A549 (cell line): ENCODE measurements at regions not wholly inside any gene's neighbourhood (a gene's known extent, or its start where the extent isn't known, plus 50 kb on each side); places are given as distances from the start of the nearest gene placed in this dataset.

Experiments
- CTCF ChIP-seq: fragments of >200 bp; sonication (Bioruptor Twin); formaldehyde crosslinking; IDR thresholded peaks from 3 replicates; pipeline ENCODE4 v1.5.1; 2016
- EP300 ChIP-seq, 2 experiments: fragments of >200 bp; sonication (Bioruptor Twin); formaldehyde crosslinking; IDR thresholded peaks; 2 replicates in 1 of 2; 3 replicates in 1 of 2; pipeline ENCODE4 v1.6.1; 2016 to 2017
- HMGXB4 ChIP-seq: fragments of 250-450 bp; sonication (Bioruptor Pico); IDR thresholded peaks from 2 replicates; pipeline ENCODE4 v1.5.0; 2021; ENCODE audit warnings: mild to moderate bottlenecking, moderate library complexity, borderline replicate concordance
- HOXB5 ChIP-seq: fragments of 250-450 bp; sonication (Bioruptor Pico); IDR thresholded peaks from 2 replicates; pipeline ENCODE4 v1.5.0; 2020; ENCODE audit warnings: mild to moderate bottlenecking, moderate library complexity
- POLR2A ChIP-seq: IDR thresholded peaks from 2 replicates; pipeline ENCODE4 v1.6.1; 2012; ENCODE audit warnings: mild to moderate bottlenecking, low read length
- POLR2AphosphoS2 ChIP-seq: conservative IDR thresholded peaks from 2 replicates; pipeline ENCODE4 v1.6.1; 2012; ENCODE audit warnings: low read length, improper control_type of control experiment, inconsistent platforms
- SMC3 ChIP-seq: fragments of >200 bp; sonication (Bioruptor Twin); formaldehyde crosslinking; IDR thresholded peaks from 3 replicates; pipeline ENCODE4 v1.6.1; 2018; ENCODE audit warnings: inconsistent platforms
- TF ChIP-seq, protein P1 (sequence below): IDR thresholded peaks from 2 replicates; pipeline ENCODE4 v1.6.1; 2012
- TF ChIP-seq, protein P2 (sequence below): IDR thresholded peaks from 2 replicates; pipeline ENCODE4 v1.6.1; 2012

DNA sequence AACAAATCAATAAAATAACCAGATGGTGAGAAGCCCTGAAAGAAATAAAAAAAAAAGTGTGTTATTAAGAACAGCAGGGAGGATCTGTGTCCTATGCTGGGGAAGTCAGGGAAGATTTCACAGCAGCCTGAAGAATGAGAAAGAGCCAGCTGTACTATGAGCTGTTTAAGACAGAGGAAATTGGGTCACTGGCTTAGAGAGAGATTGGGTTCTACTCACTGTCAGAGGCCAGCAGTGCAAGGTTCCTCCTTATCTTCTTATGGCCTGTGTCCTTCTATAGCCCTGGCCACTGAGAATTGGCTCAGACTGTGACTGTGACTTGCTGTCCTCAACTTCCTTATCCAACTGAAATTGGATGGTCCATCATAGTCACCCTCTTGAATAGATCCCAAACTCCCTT lies 54.8 kb upstream of the FDX1 start:
- TF ChIP-seq SMC3 (no peak), EP300 (IDR thresholded peaks at IDR 0.05) (no peak), POLR2AphosphoS2 (no peak), CTCF (no peak), HOXB5 (CRISPR knock-in tag) (no peak), POLR2A (no peak), HMGXB4 (CRISPR knock-in tag) (no peak)
- TF ChIP-seq, protein P1, sequence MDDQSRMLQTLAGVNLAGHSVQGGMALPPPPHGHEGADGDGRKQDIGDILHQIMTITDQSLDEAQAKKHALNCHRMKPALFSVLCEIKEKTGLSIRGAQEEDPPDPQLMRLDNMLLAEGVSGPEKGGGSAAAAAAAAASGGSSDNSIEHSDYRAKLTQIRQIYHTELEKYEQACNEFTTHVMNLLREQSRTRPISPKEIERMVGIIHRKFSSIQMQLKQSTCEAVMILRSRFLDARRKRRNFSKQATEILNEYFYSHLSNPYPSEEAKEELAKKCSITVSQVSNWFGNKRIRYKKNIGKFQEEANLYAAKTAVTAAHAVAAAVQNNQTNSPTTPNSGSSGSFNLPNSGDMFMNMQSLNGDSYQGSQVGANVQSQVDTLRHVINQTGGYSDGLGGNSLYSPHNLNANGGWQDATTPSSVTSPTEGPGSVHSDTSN, result no peak
- TF ChIP-seq, protein P2, sequence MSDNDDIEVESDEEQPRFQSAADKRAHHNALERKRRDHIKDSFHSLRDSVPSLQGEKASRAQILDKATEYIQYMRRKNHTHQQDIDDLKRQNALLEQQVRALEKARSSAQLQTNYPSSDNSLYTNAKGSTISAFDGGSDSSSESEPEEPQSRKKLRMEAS, result no peak
